Vagina (tissue), 2 donors: ENCODE measurements at regions not wholly inside any gene's neighbourhood (a gene's known extent, or its start where the extent isn't known, plus 50 kb on each side); places are given as distances from the start of the nearest gene placed in this dataset.

Experiments
- DNase-seq, 2 donors: peaks; one replicate each; pipeline ENCODE4 v3.0.0-alpha.2; 2017; ENCODE audit errors: extremely low spot score in 2 of 2
- H3K27ac ChIP-seq: fragments of 200-600 bp; sonication (generic); one replicate; pipeline ENCODE4 v1.5.1; 2019
- H3K27me3 ChIP-seq: fragments of 200-600 bp; sonication (generic); one replicate; pipeline ENCODE4 v1.5.1; 2019
- H3K36me3 ChIP-seq, 2 donors: fragments of 200-600 bp; sonication (generic); one replicate each; pipeline ENCODE4 v1.5.1; 2017 to 2019
- H3K4me1 ChIP-seq: fragments of 200-600 bp; sonication (generic); one replicate; pipeline ENCODE4 v1.5.1; 2019
- H3K4me3 ChIP-seq, 2 donors: fragments of 200-600 bp; sonication (generic); 1 replicate in 1 of 2; 2 replicates in 1 of 2; pipeline ENCODE4 v1.5.1; 2016 to 2019
- H3K9me3 ChIP-seq: fragments of 200-600 bp; sonication (generic); one replicate; pipeline ENCODE4 v1.5.1; 2019
- CTCF ChIP-seq, 3 experiments: fragments of 450-650 bp in 2 of 3; fragments of 200-600 bp in 1 of 3; sonication (generic) in 1 of 3; IDR thresholded peaks; one replicate each; pipeline ENCODE4 v1.5.1; 2017 to 2019; ENCODE audit warnings: antibody characterized with exemption in 3 of 3, mild to moderate bottlenecking in 2 of 3, moderate library complexity in 2 of 3
- POLR2A ChIP-seq, 2 donors: fragments of 450-650 bp; IDR thresholded peaks; one replicate each; pipeline ENCODE4 v1.6.1; 2017; ENCODE audit warnings: antibody characterized with exemption in 2 of 2, mild to moderate bottlenecking in 2 of 2, moderate library complexity in 2 of 2
- POLR2AphosphoS5 ChIP-seq, 2 donors: sonication (generic); formaldehyde crosslinking; IDR thresholded peaks; one replicate each; pipeline ENCODE4 v1.9.0; 2017; ENCODE audit warnings: antibody characterized with exemption in 2 of 2, mild to moderate bottlenecking in 2 of 2, low read depth in 1 of 2; ENCODE audit not compliant: insufficient read depth in 1 of 2
- intact Hi-C: fragments of 100-400 bp; cut with DNase I; formaldehyde crosslinking; loops from one replicate; pipeline ENCODE4 v1.15.1; 2023

- intact Hi-C loops = no loop called here
- Histone ChIP-seq H3K4me3 (no peak overlapping the region), H3K9me3 (no peaks in the 10 kb centered on the region), H3K4me1 (no peaks in the 10 kb centered on the region), H3K27me3 (no peaks in the 10 kb centered on the region), H3K36me3 (no peaks in the 10 kb centered on the region), H3K27ac (no peak overlapping the region)
- no peak for TF ChIP-seq POLR2AphosphoS5 (IDR thresholded peaks at IDR 0.05; ENCODE audit: insufficient read depth in 1 of 2, low read depth in 1 of 2)
- no peak for TF ChIP-seq POLR2A (IDR thresholded peaks at IDR 0.05)
- no peak for TF ChIP-seq CTCF (IDR thresholded peaks at IDR 0.05)
- no peak for DNase-seq
Observed at GRCh38 chr5:155750101-155750500, 576.9 kb upstream of the SGCD start.

- Histone ChIP-seq H3K27me3 (no peaks in the 10 kb centered on the region), H3K4me3 (no peak overlapping the region), H3K4me1 (no peaks in the 10 kb centered on the region), H3K9me3 (no peaks in the 10 kb centered on the region), H3K27ac (no peak overlapping the region), H3K36me3 (no peaks in the 10 kb centered on the region)
- no peak for DNase-seq
- no peak for TF ChIP-seq POLR2A (IDR thresholded peaks at IDR 0.05)
- TF ChIP-seq POLR2AphosphoS5 (IDR thresholded peaks at IDR 0.05; ENCODE audit: insufficient read depth in 1 of 2, low read depth in 1 of 2) = no peak
- no peak for TF ChIP-seq CTCF (IDR thresholded peaks at IDR 0.05)
- intact Hi-C loops = no loop called here
Observed at GRCh38 chr5:155750571-155750970, 576.4 kb upstream of the SGCD start.

GRCh38 chr5:155753943-155754581 lies 572.9 kb upstream of the SGCD start:
- intact Hi-C loops = no loop called here
- H3K4me3 ChIP-seq = no peak overlapping the region
- H3K27me3 ChIP-seq = no peaks in the 10 kb centered on the region
- no peak overlapping the region for H3K27ac ChIP-seq
- H3K36me3 ChIP-seq = no peaks in the 10 kb centered on the region
- no peaks in the 10 kb centered on the region for H3K9me3 ChIP-seq
- TF ChIP-seq POLR2A (IDR thresholded peaks at IDR 0.05) (no peak), CTCF (IDR thresholded peaks at IDR 0.05) (no peak), POLR2AphosphoS5 (IDR thresholded peaks at IDR 0.05; ENCODE audit: insufficient read depth in 1 of 2, low read depth in 1 of 2) (no peak)
- no peak for DNase-seq
- H3K4me1 ChIP-seq = no peaks in the 10 kb centered on the region

- TF ChIP-seq POLR2A (IDR thresholded peaks at IDR 0.05) (no peak), CTCF (IDR thresholded peaks at IDR 0.05) (no peak), POLR2AphosphoS5 (IDR thresholded peaks at IDR 0.05; ENCODE audit: insufficient read depth in 1 of 2, low read depth in 1 of 2) (no peak)
- intact Hi-C loops = no loop called here
- no peak overlapping the region for H3K27ac ChIP-seq
Observed at GRCh38 chr5:155759252-155759651, 567.7 kb upstream of the SGCD start.

GRCh38 chr5:155759984-155760383 lies 567.0 kb upstream of the SGCD start:
- TF ChIP-seq CTCF (IDR thresholded peaks at IDR 0.05) (no peak), POLR2A (IDR thresholded peaks at IDR 0.05) (no peak), POLR2AphosphoS5 (IDR thresholded peaks at IDR 0.05; ENCODE audit: insufficient read depth in 1 of 2, low read depth in 1 of 2) (no peak)
- intact Hi-C loops = no loop called here
- Histone ChIP-seq H3K27me3 (no peaks in the 10 kb centered on the region), H3K36me3 (no peaks in the 10 kb centered on the region), H3K4me1 (no peaks in the 10 kb centered on the region), H3K4me3 (no peak overlapping the region), H3K27ac (no peak overlapping the region), H3K9me3 (no peaks in the 10 kb centered on the region)
- no peak for DNase-seq

More at GRCh38 chr5:155759252-155759651, 567.7 kb upstream of the SGCD start:
- Histone ChIP-seq H3K4me3 (no peak overlapping the region), H3K9me3 (no peaks in the 10 kb centered on the region), H3K36me3 (no peaks in the 10 kb centered on the region), H3K27me3 (no peaks in the 10 kb centered on the region), H3K4me1 (no peaks in the 10 kb centered on the region)
- no peak for DNase-seq
